ENCODE measurements at regions not wholly inside any gene's neighbourhood (a gene's known extent, or its start where the extent isn't known, plus 50 kb on each side); places are given as distances from the start of the nearest gene placed in this dataset.
"Not testable (repeated sequence)": the region's sequence is repeated elsewhere in the genome, so short reads cannot be mapped to it uniquely, and the experiment has no call there.

GRCh38 chrX:9374555-9374954 lies 90.3 kb upstream of the TBL1X start:
- intact Hi-C loops (cut with DNase I), result no loop called here
- H3K36me3 ChIP-seq, result no peaks in the 10 kb centered on the region
- H3K4me1 ChIP-seq (replicated peaks), result no peaks in the 10 kb centered on the region
- H3K27ac ChIP-seq, result no peak overlapping the region
- peak; percentile 25 for DNase-seq (ENCODE audit: low spot score)
- no peaks in the 10 kb centered on the region for H3K9me3 ChIP-seq
- no peak overlapping the region for H3K4me3 ChIP-seq
- WGBS, result 46% methylated on average over 6 of the region's 6 CpGs
- no peaks in the 10 kb centered on the region for H3K27me3 ChIP-seq (replicated peaks; ENCODE audit: insufficient read depth)
- TF ChIP-seq CTCF (IDR thresholded peaks at IDR 0.05) (no peak), POLR2AphosphoS5 (IDR thresholded peaks at IDR 0.05) (no peak), POLR2A (IDR thresholded peaks at IDR 0.05) (no peak)

GRCh38 chrX:9376111-9376510 lies 88.7 kb upstream of the TBL1X start:
- H3K27me3 ChIP-seq (replicated peaks; ENCODE audit: insufficient read depth), result no peaks in the 10 kb centered on the region
- H3K9me3 ChIP-seq, result no peaks in the 10 kb centered on the region
- intact Hi-C loops (cut with DNase I), result no loop called here
- TF ChIP-seq CTCF (IDR thresholded peaks at IDR 0.05), result no peak
- no peak for TF ChIP-seq POLR2AphosphoS5 (IDR thresholded peaks at IDR 0.05)
- TF ChIP-seq POLR2A (IDR thresholded peaks at IDR 0.05), result no peak
- H3K36me3 ChIP-seq, result no peaks in the 10 kb centered on the region
- 91% methylated on average over 4 of the region's 4 CpGs for WGBS
- DNase-seq (ENCODE audit: low spot score), result no peak
- no peak overlapping the region for H3K27ac ChIP-seq
- no peaks in the 10 kb centered on the region for H3K4me1 ChIP-seq (replicated peaks)
- no peak overlapping the region for H3K4me3 ChIP-seq

GRCh38 chrX:9377216-9377615 lies 87.6 kb upstream of the TBL1X start:
- 94% methylated on average over 3 of the region's 3 CpGs for WGBS
- intact Hi-C loops (cut with DNase I); H3K27me3 ChIP-seq (replicated peaks; ENCODE audit: insufficient read depth); H3K4me1 ChIP-seq (replicated peaks); H3K36me3 ChIP-seq; H3K9me3 ChIP-seq; DNase-seq (ENCODE audit: low spot score); H3K27ac ChIP-seq; H3K4me3 ChIP-seq: not testable (repeated sequence)

GRCh38 chrX:9378980-9379696 lies 85.7 kb upstream of the TBL1X start:
- Histone ChIP-seq H3K27ac (no peak overlapping the region), H3K4me1 (replicated peaks) (no peaks in the 10 kb centered on the region), H3K9me3 (no peaks in the 10 kb centered on the region), H3K27me3 (replicated peaks; ENCODE audit: insufficient read depth) (no peaks in the 10 kb centered on the region), H3K36me3 (no peaks in the 10 kb centered on the region), H3K4me3 (no peak overlapping the region)
- WGBS, result 87% methylated on average over 7 of the region's 7 CpGs
- TF ChIP-seq POLR2A (IDR thresholded peaks at IDR 0.05) (no peak), POLR2AphosphoS5 (IDR thresholded peaks at IDR 0.05) (no peak)
- intact Hi-C loops (cut with DNase I), result no loop called here
- DNase-seq (ENCODE audit: low spot score), result no peak

- intact Hi-C loops (cut with DNase I), result no loop called here
- Histone ChIP-seq H3K27me3 (replicated peaks; ENCODE audit: insufficient read depth) (no peaks in the 10 kb centered on the region), H3K27ac (no peak overlapping the region), H3K4me1 (replicated peaks) (no peaks in the 10 kb centered on the region), H3K9me3 (no peaks in the 10 kb centered on the region), H3K36me3 (no peaks in the 10 kb centered on the region), H3K4me3 (no peak overlapping the region)
- TF ChIP-seq POLR2A (IDR thresholded peaks at IDR 0.05), result no peak
- no peak for TF ChIP-seq POLR2AphosphoS5 (IDR thresholded peaks at IDR 0.05)
- no peak for TF ChIP-seq CTCF (IDR thresholded peaks at IDR 0.05)
- WGBS, result 43% methylated on average over 7 of the region's 10 CpGs
- DNase-seq (ENCODE audit: low spot score), result no peak
These were observed 84.9 kb upstream of the TBL1X start for GRCh38 chrX:9379697-9380551.
